K562 (cell line): ENCODE measurements at regions not wholly inside any gene's neighbourhood (a gene's known extent, or its start where the extent isn't known, plus 50 kb on each side); places are given as distances from the start of the nearest gene placed in this dataset.

Experiments
- ATAC-seq: fragments of 200-7000 bp; cut with Tn5 transposase; 3 replicates; pipeline ENCODE4 v1.9.1; 2020; ENCODE audit warnings: moderate library complexity
- BruUV-seq: library from RNA; stranded (reverse); fragments of 400-500 nt; replicated peaks from 2 replicates; lab custom pipeline; 2021; lab: Mats Ljungman, UMichigan
- CTCF ChIA-PET: fragments of 300-600 bp; formaldehyde crosslinking; extraction: SDS; loops from one replicate; lab custom pipeline; 2021; ENCODE audit warnings: low intra/inter-chr PET ratio; lab: Yijun Ruan, JAX
- POLR2A ChIA-PET: fragments of 300-600, 350-650 bp; sonication (Branson Sonifier 250); formaldehyde crosslinking; extraction: SDS; loops from one replicate; lab custom pipeline; 2021; ENCODE audit warnings: antibody characterized with exemption, inconsistent platforms; lab: Yijun Ruan, JAX
- DNase-seq, 4 experiments: peaks; one replicate each; pipeline versions ENCODE4 v3.0.0 to v3.0.0-alpha.2; 2011 to 2018; ENCODE audit warnings: low spot score in 3 of 4, mixed read lengths in 3 of 4; ENCODE audit errors: extremely low read depth in 1 of 4
- FAIRE-seq: peaks from 2 replicates; lab custom pipeline; 2011; peaks lifted over from hg19 to GRCh38; lab: Jason Lieb, UNC
- H2AFZ ChIP-seq: 2 replicates; pipeline ENCODE4 v1.6.0; 2011; ENCODE audit warnings: low read depth, low read length, control low read depth, inconsistent platforms
- H3K27ac ChIP-seq: fragments of 200-600 bp; 3 replicates; pipeline ENCODE4 v1.8.0; 2011; ENCODE audit warnings: low read depth, mild to moderate bottlenecking, control low read depth, inconsistent platforms, low read length, moderate library complexity, mixed read lengths; ENCODE audit errors: extremely low read depth
- H3K27me3 ChIP-seq, 2 experiments: fragments of 300-600 bp in 1 of 2; 2 replicates in 1 of 2; 3 replicates in 1 of 2; pipeline versions ENCODE4 v1.6.0 to v1.8.0; 2011; ENCODE audit warnings: inconsistent platforms in 2 of 2, low read length in 2 of 2, mild to moderate bottlenecking in 1 of 2, mixed read lengths in 1 of 2, moderate library complexity in 1 of 2; ENCODE audit not compliant: control insufficient read depth in 2 of 2, insufficient read depth in 2 of 2
- H3K36me3 ChIP-seq: fragments of 300-600 bp; 3 replicates; pipeline ENCODE4 v1.8.0; 2011; ENCODE audit warnings: mild to moderate bottlenecking, low read length, inconsistent platforms; ENCODE audit not compliant: control insufficient read depth, insufficient read depth
- H3K4me1 ChIP-seq, 2 experiments: fragments of 200-600 bp in 1 of 2; replicated peaks in 1 of 2; 2 replicates in 1 of 2; 3 replicates in 1 of 2; pipeline versions ENCODE4 v1.5.1 to v1.8.0; 2011; ENCODE audit warnings: inconsistent platforms in 2 of 2, low read length in 2 of 2, mild to moderate bottlenecking in 1 of 2, mixed read lengths in 1 of 2, moderate library complexity in 1 of 2; ENCODE audit not compliant: control insufficient read depth in 2 of 2, insufficient read depth in 2 of 2
- H3K4me2 ChIP-seq: 2 replicates; pipeline ENCODE4 v1.6.1; 2011; ENCODE audit warnings: low read length, control low read depth, inconsistent platforms, mixed read lengths; ENCODE audit not compliant: insufficient read depth
- H3K4me3 ChIP-seq: fragments of 200-600 bp; sonication (generic), shearing (Covaris generic); 2 replicates; pipeline ENCODE4 v1.5.1; 2016; ENCODE audit warnings: control low read depth, inconsistent platforms
- H3K79me2 ChIP-seq: fragments of 200-600 bp; 3 replicates; pipeline ENCODE4 v1.8.0; 2011; ENCODE audit warnings: low read length, inconsistent platforms; ENCODE audit not compliant: control insufficient read depth, insufficient read depth
- H3K9ac ChIP-seq, 2 experiments: 2 replicates each; pipeline versions ENCODE4 v1.6.0 to v1.6.1; 2011; ENCODE audit warnings: low read depth in 2 of 2, low read length in 2 of 2, control low read depth in 1 of 2, inconsistent platforms in 1 of 2, mild to moderate bottlenecking in 1 of 2, mixed read lengths in 1 of 2; ENCODE audit not compliant: insufficient read depth in 1 of 2
- H3K9me1 ChIP-seq: one replicate; pipeline ENCODE4 v1.6.0; 2011; ENCODE audit warnings: inconsistent platforms, mild to moderate bottlenecking, low read length, moderate library complexity; ENCODE audit not compliant: control insufficient read depth, insufficient read depth
- H3K9me3 ChIP-seq: replicated peaks from 2 replicates; pipeline ENCODE4 v1.5.1; 2011; ENCODE audit warnings: low read depth, low read length, inconsistent platforms; ENCODE audit not compliant: control insufficient read depth, insufficient read depth
- H4K20me1 ChIP-seq: replicated peaks from 2 replicates; pipeline ENCODE4 v1.6.1; 2011; ENCODE audit warnings: low read length, inconsistent platforms, mixed read lengths; ENCODE audit not compliant: control insufficient read depth, insufficient read depth
- PCBP1 ChIP-seq: fragments of 200-400 bp; formaldehyde crosslinking; IDR thresholded peaks from 2 replicates; pipeline ENCODE4 v1.6.1; 2018; ENCODE audit warnings: mild to moderate bottlenecking, low read depth, low read length; ENCODE audit not compliant: poor library complexity, severe bottlenecking
- POLR2G ChIP-seq: fragments of 200-400 bp; formaldehyde crosslinking; IDR thresholded peaks from 2 replicates; pipeline ENCODE4 v1.6.1; 2017; ENCODE audit warnings: low read depth, mild to moderate bottlenecking, antibody characterized with exemption, low read length, moderate library complexity
- ZNF133 ChIP-seq: fragments of 250-450 bp; sonication (Bioruptor Pico); IDR thresholded peaks from 2 replicates; pipeline ENCODE4 v1.4.0; 2020; ENCODE audit warnings: mild to moderate bottlenecking
- WGBS: fragments of 100-300 bp; shearing (Covaris generic); methylation state at CpG from one replicate; pipeline ENCODE4 v1.1.6; 2016; ENCODE audit warnings: low coverage, mixed read lengths; ENCODE audit not compliant: insufficient coverage; ENCODE audit errors: missing lambda C conversion rate; 5-methylcytosine and 5-hydroxymethylcytosine counted together
- in situ Hi-C: fragments of 300-500 bp; cut with MboI; formaldehyde crosslinking; loops from 4 replicates; pipeline ENCODE4 v1.15.0; 2018; ENCODE audit warnings: inconsistent platforms, mixed read lengths
- intact Hi-C: fragments of 100-400 bp; cut with micrococcal nuclease; formaldehyde crosslinking; loops from 2 replicates; pipeline ENCODE4 v1.14.2; 2022

- peak; percentile 9 for TF ChIP-seq PCBP1
Observed at GRCh38 chr17:64781014-64781756, 119.1 kb upstream of the SMURF2 start (continued).

DNA sequence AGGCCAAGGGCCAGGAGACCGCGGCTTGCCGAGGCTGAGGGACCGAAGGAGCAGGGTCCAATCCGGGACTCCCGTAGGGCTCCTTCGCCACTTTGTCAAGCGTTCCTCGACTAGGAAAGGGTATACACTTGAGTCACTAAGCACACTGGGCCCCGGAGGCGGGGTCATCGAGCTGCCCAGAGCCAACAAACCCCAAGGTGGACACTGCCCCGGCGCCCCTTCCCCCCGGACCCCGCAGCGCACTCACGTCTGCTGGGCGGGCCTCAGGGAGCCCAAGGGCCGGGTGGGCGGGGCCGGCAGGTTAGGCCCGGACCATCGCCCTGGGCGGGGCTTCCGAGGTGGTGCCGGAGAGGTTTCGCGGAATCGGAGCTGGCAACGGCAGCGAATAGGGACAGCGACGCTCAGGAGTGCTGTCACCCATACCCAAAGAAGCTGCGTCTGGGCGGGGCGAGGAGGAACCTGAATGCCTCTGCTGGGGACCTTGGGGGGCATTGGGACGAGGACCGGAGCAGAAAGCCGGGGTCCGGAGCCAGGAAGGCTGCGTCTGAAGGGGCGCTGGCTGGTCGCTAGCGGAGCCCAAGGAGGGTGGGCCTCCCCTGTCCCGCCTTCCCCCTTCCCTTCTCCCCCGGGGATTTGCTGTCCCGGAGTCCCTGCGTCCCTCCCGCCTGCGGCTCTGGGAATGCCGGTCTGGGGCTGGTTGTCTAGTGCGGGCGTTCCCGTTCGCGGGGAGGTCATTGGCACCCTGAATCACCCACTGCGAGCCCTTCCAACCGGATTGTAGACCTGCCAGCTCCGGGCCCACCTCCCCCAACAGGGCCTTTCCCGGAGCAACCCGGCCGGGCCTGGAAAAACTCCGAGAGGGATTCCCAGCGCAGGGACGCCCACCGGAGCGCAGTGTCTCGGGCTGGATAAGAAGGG is 118.2 kb upstream of the SMURF2 start:
- in situ Hi-C loops: no loop called here
- Histone ChIP-seq H4K20me1 (no peaks in the 10 kb centered on the region; the same call in 1 of the 2 replicates), H3K36me3 (0 out of 3 replicates have a peak, but pooled peaks cover 2% of the 10 kb centered on the region), H2AFZ (no peak overlapping the region), H3K27ac (no peak overlapping the region), H3K4me1 (peaks cover 0 to 12% of the 10 kb centered on the region in 2 experiments; a peak in 2 of 5 replicates), H3K79me2 (no peaks in the 10 kb centered on the region), H3K27me3 (no peaks in the 10 kb centered on the region), H3K4me3 (no peak overlapping the region), H3K9ac (no peak overlapping the region), H3K9me3 (no peaks in the 10 kb centered on the region), H3K9me1 (no peaks in the 10 kb centered on the region), H3K4me2 (no peak overlapping the region)
- DNase-seq: no peak
- no peak for TF ChIP-seq ZNF133
- TF ChIP-seq PCBP1: peak; percentile 19
- TF ChIP-seq POLR2G: peak; percentile 11; the same call in 1 of the 2 replicates
- BruUV-seq: no TSS peak
- no peak for FAIRE-seq
- WGBS: 96% methylated on average over 25 of the region's 69 CpGs
- ChIA-PET POLR2A (no interaction called here), CTCF (no interaction called here)
- no peak for ATAC-seq
- intact Hi-C loops: no loop called here
